GM23338 (cell line): ENCODE measurements at regions not wholly inside any gene's neighbourhood (a gene's known extent, or its start where the extent isn't known, plus 50 kb on each side); places are given as distances from the start of the nearest gene placed in this dataset.

Source experiments
- ATAC-seq: fragments of 200-7000 bp; cut with Tn5 transposase; 3 replicates; pipeline ENCODE4 v1.9.1; 2020
- DNase-seq: peaks from one replicate; pipeline ENCODE4 v3.0.0-alpha.2; 2015; ENCODE audit warnings: low spot score
- H2AFZ ChIP-seq: fragments of 200-600 bp; sonication (generic); 2 replicates; pipeline ENCODE4 v1.8.0; 2016; ENCODE audit warnings: antibody characterized with exemption, mild to moderate bottlenecking, moderate library complexity
- H3F3A ChIP-seq: fragments of 200-600 bp; sonication (generic); replicated peaks from 2 replicates; pipeline ENCODE4 v1.8.0; 2017; ENCODE audit warnings: antibody characterized with exemption, mixed run types, low read depth
- H3K27ac ChIP-seq: fragments of 200-600 bp; sonication (generic); 2 replicates; pipeline ENCODE4 v1.6.1; 2016; ENCODE audit warnings: low read depth
- H3K27me3 ChIP-seq: fragments of 200-600 bp; sonication (generic); 2 replicates; pipeline ENCODE4 v1.8.0; 2016; ENCODE audit warnings: mild to moderate bottlenecking, mixed run types, moderate library complexity; ENCODE audit not compliant: insufficient read depth
- H3K36me3 ChIP-seq: fragments of 200-600 bp; sonication (generic); 2 replicates; pipeline ENCODE4 v1.8.0; 2016; ENCODE audit warnings: mild to moderate bottlenecking; ENCODE audit not compliant: insufficient read depth
- H3K4me1 ChIP-seq: fragments of 200-600 bp; sonication (generic); 2 replicates; pipeline ENCODE4 v1.8.0; 2016; ENCODE audit warnings: mild to moderate bottlenecking, moderate library complexity; ENCODE audit not compliant: insufficient read depth
- H3K4me2 ChIP-seq: fragments of 200-600 bp; sonication (generic); 2 replicates; pipeline ENCODE4 v1.7.1; 2017; ENCODE audit warnings: mixed run types
- H3K4me3 ChIP-seq: fragments of 200-600 bp; sonication (generic); 2 replicates; pipeline ENCODE4 v1.6.1; 2016; ENCODE audit warnings: mixed run types
- H3K79me2 ChIP-seq: fragments of 200-600 bp; sonication (generic); replicated peaks from 2 replicates; pipeline ENCODE4 v1.8.0; 2017; ENCODE audit warnings: mild to moderate bottlenecking; ENCODE audit not compliant: insufficient read depth
- H3K9me2 ChIP-seq: fragments of 200-600 bp; sonication (generic); 2 replicates; pipeline ENCODE4 v1.8.0; 2017; ENCODE audit not compliant: insufficient read depth
- H4K20me1 ChIP-seq: fragments of 200-600 bp; sonication (generic); replicated peaks from 2 replicates; pipeline ENCODE4 v1.8.0; 2017; ENCODE audit warnings: mild to moderate bottlenecking; ENCODE audit not compliant: insufficient read depth
- H3K27ac Mint-ChIP-seq: 2 replicates; pipeline ENCODE4 v1.8.0; 2020; ENCODE audit warnings: inconsistent platforms, mild to moderate bottlenecking, moderate library complexity, mixed read lengths
- H3K27me3 Mint-ChIP-seq: 3 replicates; pipeline ENCODE4 v1.8.0; 2022; ENCODE audit warnings: low read depth, mild to moderate bottlenecking, moderate library complexity, mixed read lengths, inconsistent platforms; ENCODE audit not compliant: insufficient read depth, poor library complexity
- H3K36me3 Mint-ChIP-seq: 3 replicates; pipeline ENCODE4 v1.8.0; 2021; ENCODE audit warnings: low read depth, mild to moderate bottlenecking, inconsistent platforms, moderate library complexity, mixed read lengths
- H3K4me1 Mint-ChIP-seq: 3 replicates; pipeline ENCODE4 v1.8.0; 2020; ENCODE audit warnings: mild to moderate bottlenecking, inconsistent platforms, mixed read lengths
- H3K4me3 Mint-ChIP-seq: 3 replicates; pipeline ENCODE4 v1.8.0; 2021; ENCODE audit warnings: moderate library complexity, mild to moderate bottlenecking, inconsistent platforms, mixed read lengths
- H3K9me3 Mint-ChIP-seq: 3 replicates; pipeline ENCODE4 v1.8.0; 2020; ENCODE audit warnings: moderate library complexity, mild to moderate bottlenecking, inconsistent platforms, mixed read lengths
- CREB1 ChIP-seq: fragments of 250-450 bp; sonication (Bioruptor Pico); IDR thresholded peaks from 2 replicates; pipeline ENCODE4 v1.5.0; 2020; ENCODE audit warnings: low read depth, mild to moderate bottlenecking, moderate library complexity
- EZH2 ChIP-seq: fragments of 200-600 bp; sonication (generic); IDR thresholded peaks from one replicate; pipeline ENCODE4 v1.8.0; 2017; ENCODE audit warnings: antibody characterized with exemption, mild to moderate bottlenecking, low read depth; ENCODE audit not compliant: unreplicated experiment
- EZH2phosphoT487 ChIP-seq: fragments of 200-600 bp; sonication (generic); IDR thresholded peaks from one replicate; pipeline ENCODE4 v1.8.1; 2018; ENCODE audit warnings: antibody characterized with exemption; ENCODE audit not compliant: unreplicated experiment
- JUNB ChIP-seq: IDR thresholded peaks from one replicate; pipeline ENCODE4 v1.6.1; 2016; ENCODE audit warnings: antibody characterized with exemption; ENCODE audit not compliant: unreplicated experiment
- NANOG ChIP-seq: IDR thresholded peaks from 2 replicates; pipeline ENCODE4 v1.6.1; 2016; ENCODE audit warnings: antibody characterized with exemption, borderline replicate concordance
- POLR2AphosphoS5 ChIP-seq: IDR thresholded peaks from 2 replicates; pipeline ENCODE4 v1.6.1; 2016; ENCODE audit warnings: antibody characterized with exemption, low read depth
- STAT1 ChIP-seq: IDR thresholded peaks from one replicate; pipeline ENCODE4 v1.6.1; 2016; ENCODE audit warnings: antibody characterized with exemption; ENCODE audit not compliant: unreplicated experiment
- ZNF114 ChIP-seq: fragments of 250-450 bp; sonication (Bioruptor Pico); IDR thresholded peaks from 2 replicates; pipeline ENCODE4 v1.5.0; 2020; ENCODE audit warnings: mild to moderate bottlenecking, moderate library complexity
- ZNF331 ChIP-seq: fragments of 250-450 bp; sonication (Bioruptor Pico); IDR thresholded peaks from 2 replicates; pipeline ENCODE4 v1.5.0; 2020; ENCODE audit warnings: low read depth, mild to moderate bottlenecking, moderate library complexity
- TF ChIP-seq, protein P1 (sequence below): IDR thresholded peaks from 2 replicates; pipeline ENCODE4 v1.6.1; 2016; ENCODE audit warnings: antibody characterized with exemption
- TF ChIP-seq, protein P2 (sequence below), 2 experiments: fragments of 200-600 bp in 1 of 2; sonication (generic) in 1 of 2; conservative IDR thresholded peaks; 2 replicates each; pipeline versions ENCODE4 v1.5.1 to v1.6.1; 2016 to 2017; ENCODE audit warnings: antibody characterized with exemption in 2 of 2, low read depth in 2 of 2, mild to moderate bottlenecking in 2 of 2, moderate library complexity in 1 of 2
- TF ChIP-seq, protein P3 (sequence below): fragments of 250-450 bp; sonication (Bioruptor Pico); IDR thresholded peaks from 2 replicates; pipeline ENCODE4 v1.5.0; 2020; ENCODE audit warnings: mild to moderate bottlenecking, moderate library complexity
- TF ChIP-seq, protein P4 (sequence below): IDR thresholded peaks from one replicate; pipeline ENCODE4 v1.6.1; 2018; ENCODE audit warnings: antibody characterized with exemption; ENCODE audit not compliant: unreplicated experiment

DNA sequence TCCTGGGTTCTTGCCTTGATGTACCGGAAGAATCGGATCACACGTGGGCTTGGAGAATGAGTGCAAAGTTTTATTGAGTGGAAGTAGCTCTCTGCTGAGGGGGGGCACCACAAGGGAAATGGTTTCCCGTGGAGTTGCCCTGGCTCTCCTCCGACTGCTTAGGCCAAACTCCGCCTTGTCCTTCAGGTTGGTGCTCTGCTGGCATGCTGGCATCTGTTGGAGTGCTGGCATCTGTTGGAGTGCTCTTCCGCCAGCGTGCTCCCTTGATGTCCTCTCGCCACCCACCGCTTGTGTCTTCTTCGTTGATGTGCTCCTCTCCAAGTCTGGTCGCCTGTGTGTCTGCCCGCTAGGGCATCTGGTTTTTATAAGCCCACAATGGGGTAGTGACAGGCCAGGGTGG lies 317.1 kb upstream of the HSF2 start:
- no peaks in the 10 kb centered on the region for H3K27me3 ChIP-seq
- no peak overlapping the region for H3K4me2 ChIP-seq
- H3K36me3 Mint-ChIP-seq, result no peaks in the 10 kb centered on the region
- no peaks in the 10 kb centered on the region for H3K9me2 ChIP-seq
- no peak overlapping the region for H3K27ac ChIP-seq
- no peak overlapping the region for H3K4me3 ChIP-seq
- H3K4me1 ChIP-seq, result no peaks in the 10 kb centered on the region
- no peak overlapping the region for H3K27ac Mint-ChIP-seq
- ATAC-seq (no peak), DNase-seq (no peak)
- H4K20me1 ChIP-seq, result no peaks in the 10 kb centered on the region
- H3K79me2 ChIP-seq, result no peaks in the 10 kb centered on the region
- H3K9me3 Mint-ChIP-seq, result no peaks in the 10 kb centered on the region
- TF ChIP-seq, protein P1, sequence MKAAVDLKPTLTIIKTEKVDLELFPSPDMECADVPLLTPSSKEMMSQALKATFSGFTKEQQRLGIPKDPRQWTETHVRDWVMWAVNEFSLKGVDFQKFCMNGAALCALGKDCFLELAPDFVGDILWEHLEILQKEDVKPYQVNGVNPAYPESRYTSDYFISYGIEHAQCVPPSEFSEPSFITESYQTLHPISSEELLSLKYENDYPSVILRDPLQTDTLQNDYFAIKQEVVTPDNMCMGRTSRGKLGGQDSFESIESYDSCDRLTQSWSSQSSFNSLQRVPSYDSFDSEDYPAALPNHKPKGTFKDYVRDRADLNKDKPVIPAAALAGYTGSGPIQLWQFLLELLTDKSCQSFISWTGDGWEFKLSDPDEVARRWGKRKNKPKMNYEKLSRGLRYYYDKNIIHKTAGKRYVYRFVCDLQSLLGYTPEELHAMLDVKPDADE, result no peak
- no peak for TF ChIP-seq STAT1
- TF ChIP-seq NANOG, result no peak
- no peak for TF ChIP-seq EZH2phosphoT487
- no peak for TF ChIP-seq ZNF114
- TF ChIP-seq POLR2AphosphoS5, result no peak
- no peak for TF ChIP-seq ZNF331 (CRISPR knock-in tag)
- TF ChIP-seq, protein P2, sequence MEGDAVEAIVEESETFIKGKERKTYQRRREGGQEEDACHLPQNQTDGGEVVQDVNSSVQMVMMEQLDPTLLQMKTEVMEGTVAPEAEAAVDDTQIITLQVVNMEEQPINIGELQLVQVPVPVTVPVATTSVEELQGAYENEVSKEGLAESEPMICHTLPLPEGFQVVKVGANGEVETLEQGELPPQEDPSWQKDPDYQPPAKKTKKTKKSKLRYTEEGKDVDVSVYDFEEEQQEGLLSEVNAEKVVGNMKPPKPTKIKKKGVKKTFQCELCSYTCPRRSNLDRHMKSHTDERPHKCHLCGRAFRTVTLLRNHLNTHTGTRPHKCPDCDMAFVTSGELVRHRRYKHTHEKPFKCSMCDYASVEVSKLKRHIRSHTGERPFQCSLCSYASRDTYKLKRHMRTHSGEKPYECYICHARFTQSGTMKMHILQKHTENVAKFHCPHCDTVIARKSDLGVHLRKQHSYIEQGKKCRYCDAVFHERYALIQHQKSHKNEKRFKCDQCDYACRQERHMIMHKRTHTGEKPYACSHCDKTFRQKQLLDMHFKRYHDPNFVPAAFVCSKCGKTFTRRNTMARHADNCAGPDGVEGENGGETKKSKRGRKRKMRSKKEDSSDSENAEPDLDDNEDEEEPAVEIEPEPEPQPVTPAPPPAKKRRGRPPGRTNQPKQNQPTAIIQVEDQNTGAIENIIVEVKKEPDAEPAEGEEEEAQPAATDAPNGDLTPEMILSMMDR (conservative IDR thresholded peaks at IDR 0.05; ENCODE audit: low read depth in 2 of 2), result no peak
- TF ChIP-seq EZH2, result no peak
- no peak for TF ChIP-seq JUNB
- TF ChIP-seq, protein P3, sequence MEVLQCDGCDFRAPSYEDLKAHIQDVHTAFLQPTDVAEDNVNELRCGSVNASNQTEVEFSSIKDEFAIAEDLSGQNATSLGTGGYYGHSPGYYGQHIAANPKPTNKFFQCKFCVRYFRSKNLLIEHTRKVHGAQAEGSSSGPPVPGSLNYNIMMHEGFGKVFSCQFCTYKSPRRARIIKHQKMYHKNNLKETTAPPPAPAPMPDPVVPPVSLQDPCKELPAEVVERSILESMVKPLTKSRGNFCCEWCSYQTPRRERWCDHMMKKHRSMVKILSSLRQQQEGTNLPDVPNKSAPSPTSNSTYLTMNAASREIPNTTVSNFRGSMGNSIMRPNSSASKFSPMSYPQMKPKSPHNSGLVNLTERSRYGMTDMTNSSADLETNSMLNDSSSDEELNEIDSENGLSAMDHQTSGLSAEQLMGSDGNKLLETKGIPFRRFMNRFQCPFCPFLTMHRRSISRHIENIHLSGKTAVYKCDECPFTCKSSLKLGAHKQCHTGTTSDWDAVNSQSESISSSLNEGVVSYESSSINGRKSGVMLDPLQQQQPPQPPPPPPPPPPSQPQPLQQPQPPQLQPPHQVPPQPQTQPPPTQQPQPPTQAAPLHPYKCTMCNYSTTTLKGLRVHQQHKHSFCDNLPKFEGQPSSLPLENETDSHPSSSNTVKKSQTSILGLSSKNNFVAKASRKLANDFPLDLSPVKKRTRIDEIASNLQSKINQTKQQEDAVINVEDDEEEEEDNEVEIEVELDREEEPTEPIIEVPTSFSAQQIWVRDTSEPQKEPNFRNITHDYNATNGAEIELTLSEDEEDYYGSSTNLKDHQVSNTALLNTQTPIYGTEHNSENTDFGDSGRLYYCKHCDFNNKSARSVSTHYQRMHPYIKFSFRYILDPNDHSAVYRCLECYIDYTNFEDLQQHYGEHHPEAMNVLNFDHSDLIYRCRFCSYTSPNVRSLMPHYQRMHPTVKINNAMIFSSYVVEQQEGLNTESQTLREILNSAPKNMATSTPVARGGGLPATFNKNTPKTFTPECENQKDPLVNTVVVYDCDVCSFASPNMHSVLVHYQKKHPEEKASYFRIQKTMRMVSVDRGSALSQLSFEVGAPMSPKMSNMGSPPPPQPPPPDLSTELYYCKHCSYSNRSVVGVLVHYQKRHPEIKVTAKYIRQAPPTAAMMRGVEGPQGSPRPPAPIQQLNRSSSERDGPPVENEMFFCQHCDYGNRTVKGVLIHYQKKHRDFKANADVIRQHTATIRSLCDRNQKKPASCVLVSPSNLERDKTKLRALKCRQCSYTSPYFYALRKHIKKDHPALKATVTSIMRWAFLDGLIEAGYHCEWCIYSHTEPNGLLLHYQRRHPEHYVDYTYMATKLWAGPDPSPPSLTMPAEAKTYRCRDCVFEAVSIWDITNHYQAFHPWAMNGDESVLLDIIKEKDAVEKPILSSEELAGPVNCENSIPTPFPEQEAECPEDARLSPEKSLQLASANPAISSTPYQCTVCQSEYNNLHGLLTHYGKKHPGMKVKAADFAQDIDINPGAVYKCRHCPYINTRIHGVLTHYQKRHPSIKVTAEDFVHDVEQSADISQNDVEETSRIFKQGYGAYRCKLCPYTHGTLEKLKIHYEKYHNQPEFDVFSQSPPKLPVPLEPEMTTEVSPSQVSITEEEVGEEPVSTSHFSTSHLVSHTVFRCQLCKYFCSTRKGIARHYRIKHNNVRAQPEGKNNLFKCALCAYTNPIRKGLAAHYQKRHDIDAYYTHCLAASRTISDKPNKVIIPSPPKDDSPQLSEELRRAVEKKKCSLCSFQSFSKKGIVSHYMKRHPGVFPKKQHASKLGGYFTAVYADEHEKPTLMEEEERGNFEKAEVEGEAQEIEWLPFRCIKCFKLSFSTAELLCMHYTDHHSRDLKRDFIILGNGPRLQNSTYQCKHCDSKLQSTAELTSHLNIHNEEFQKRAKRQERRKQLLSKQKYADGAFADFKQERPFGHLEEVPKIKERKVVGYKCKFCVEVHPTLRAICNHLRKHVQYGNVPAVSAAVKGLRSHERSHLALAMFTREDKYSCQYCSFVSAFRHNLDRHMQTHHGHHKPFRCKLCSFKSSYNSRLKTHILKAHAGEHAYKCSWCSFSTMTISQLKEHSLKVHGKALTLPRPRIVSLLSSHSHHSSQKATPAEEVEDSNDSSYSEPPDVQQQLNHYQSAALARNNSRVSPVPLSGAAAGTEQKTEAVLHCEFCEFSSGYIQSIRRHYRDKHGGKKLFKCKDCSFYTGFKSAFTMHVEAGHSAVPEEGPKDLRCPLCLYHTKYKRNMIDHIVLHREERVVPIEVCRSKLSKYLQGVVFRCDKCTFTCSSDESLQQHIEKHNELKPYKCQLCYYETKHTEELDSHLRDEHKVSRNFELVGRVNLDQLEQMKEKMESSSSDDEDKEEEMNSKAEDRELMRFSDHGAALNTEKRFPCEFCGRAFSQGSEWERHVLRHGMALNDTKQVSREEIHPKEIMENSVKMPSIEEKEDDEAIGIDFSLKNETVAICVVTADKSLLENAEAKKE, result no peak
- TF ChIP-seq, protein P4, sequence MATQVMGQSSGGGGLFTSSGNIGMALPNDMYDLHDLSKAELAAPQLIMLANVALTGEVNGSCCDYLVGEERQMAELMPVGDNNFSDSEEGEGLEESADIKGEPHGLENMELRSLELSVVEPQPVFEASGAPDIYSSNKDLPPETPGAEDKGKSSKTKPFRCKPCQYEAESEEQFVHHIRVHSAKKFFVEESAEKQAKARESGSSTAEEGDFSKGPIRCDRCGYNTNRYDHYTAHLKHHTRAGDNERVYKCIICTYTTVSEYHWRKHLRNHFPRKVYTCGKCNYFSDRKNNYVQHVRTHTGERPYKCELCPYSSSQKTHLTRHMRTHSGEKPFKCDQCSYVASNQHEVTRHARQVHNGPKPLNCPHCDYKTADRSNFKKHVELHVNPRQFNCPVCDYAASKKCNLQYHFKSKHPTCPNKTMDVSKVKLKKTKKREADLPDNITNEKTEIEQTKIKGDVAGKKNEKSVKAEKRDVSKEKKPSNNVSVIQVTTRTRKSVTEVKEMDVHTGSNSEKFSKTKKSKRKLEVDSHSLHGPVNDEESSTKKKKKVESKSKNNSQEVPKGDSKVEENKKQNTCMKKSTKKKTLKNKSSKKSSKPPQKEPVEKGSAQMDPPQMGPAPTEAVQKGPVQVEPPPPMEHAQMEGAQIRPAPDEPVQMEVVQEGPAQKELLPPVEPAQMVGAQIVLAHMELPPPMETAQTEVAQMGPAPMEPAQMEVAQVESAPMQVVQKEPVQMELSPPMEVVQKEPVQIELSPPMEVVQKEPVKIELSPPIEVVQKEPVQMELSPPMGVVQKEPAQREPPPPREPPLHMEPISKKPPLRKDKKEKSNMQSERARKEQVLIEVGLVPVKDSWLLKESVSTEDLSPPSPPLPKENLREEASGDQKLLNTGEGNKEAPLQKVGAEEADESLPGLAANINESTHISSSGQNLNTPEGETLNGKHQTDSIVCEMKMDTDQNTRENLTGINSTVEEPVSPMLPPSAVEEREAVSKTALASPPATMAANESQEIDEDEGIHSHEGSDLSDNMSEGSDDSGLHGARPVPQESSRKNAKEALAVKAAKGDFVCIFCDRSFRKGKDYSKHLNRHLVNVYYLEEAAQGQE, result no peak
- no peak for TF ChIP-seq CREB1
- H3K4me3 Mint-ChIP-seq, result no peak overlapping the region
- H2AFZ ChIP-seq, result peak overlapping the region; percentile 72; the same call in 1 of the 2 replicates
- peaks cover 2% of the 10 kb centered on the region for H3K27me3 Mint-ChIP-seq
- H3F3A ChIP-seq, result no peaks in the 10 kb centered on the region
- no peaks in the 10 kb centered on the region for H3K36me3 ChIP-seq
- H3K4me1 Mint-ChIP-seq, result peaks cover 11% of the 10 kb centered on the region
